ENCODE measurements at regions not wholly inside any gene's neighbourhood (a gene's known extent, or its start where the extent isn't known, plus 50 kb on each side); places are given as distances from the start of the nearest gene placed in this dataset.

- TF ChIP-seq CTCF (conservative IDR thresholded peaks at IDR 0.05; ENCODE audit: low read depth, low read length) (no peak), EZH2 (IDR thresholded peaks at IDR 0.05; ENCODE audit: borderline replicate concordance, low read depth, low read length, poor library complexity, severe bottlenecking) (no peak)
These were observed 142.4 kb downstream of the AHR start for GRCh38 chr7:17440831-17441230.
